Spinal cord (tissue), 9 donors: ENCODE measurements at regions not wholly inside any gene's neighbourhood (a gene's known extent, or its start where the extent isn't known, plus 50 kb on each side); places are given as distances from the start of the nearest gene placed in this dataset.
A peak's percentile ranks its signal among the peaks of the same experiment; 100 is the strongest.

ENCODE experiments used
- DNase-seq, 6 donors: peaks; one replicate each; pipeline versions ENCODE4 v3.0.0 to v3.0.0-alpha.2; 2013 to 2015; ENCODE audit warnings: low spot score in 6 of 6, low read depth in 4 of 6
- H3K27ac ChIP-seq: one replicate; pipeline ENCODE4 v1.5.1; 2013; ENCODE audit warnings: low read depth, low read length, control low read depth
- H3K27me3 ChIP-seq: one replicate; pipeline ENCODE4 v1.6.1; 2013; ENCODE audit warnings: low read length; ENCODE audit not compliant: control insufficient read depth, insufficient read depth
- H3K36me3 ChIP-seq: one replicate; pipeline ENCODE4 v1.6.1; 2013; ENCODE audit warnings: low read length; ENCODE audit not compliant: control insufficient read depth, insufficient read depth
- H3K4me1 ChIP-seq: one replicate; pipeline ENCODE4 v1.6.1; 2013; ENCODE audit warnings: low read length; ENCODE audit not compliant: control insufficient read depth, insufficient read depth
- H3K4me3 ChIP-seq: one replicate; pipeline ENCODE4 v1.5.1; 2013; ENCODE audit warnings: low read depth, low read length, control low read depth
- H3K9me3 ChIP-seq: one replicate; pipeline ENCODE4 v1.6.1; 2013; ENCODE audit warnings: low read length; ENCODE audit not compliant: control insufficient read depth, insufficient read depth
- WGBS: methylation state at CpG from one replicate; pipeline ENCODE4 v1.1.5; 2013; ENCODE audit warnings: missing lambda C conversion rate; ENCODE audit not compliant: insufficient coverage; 5-methylcytosine and 5-hydroxymethylcytosine counted together
- donor health status: healthy.

DNA sequence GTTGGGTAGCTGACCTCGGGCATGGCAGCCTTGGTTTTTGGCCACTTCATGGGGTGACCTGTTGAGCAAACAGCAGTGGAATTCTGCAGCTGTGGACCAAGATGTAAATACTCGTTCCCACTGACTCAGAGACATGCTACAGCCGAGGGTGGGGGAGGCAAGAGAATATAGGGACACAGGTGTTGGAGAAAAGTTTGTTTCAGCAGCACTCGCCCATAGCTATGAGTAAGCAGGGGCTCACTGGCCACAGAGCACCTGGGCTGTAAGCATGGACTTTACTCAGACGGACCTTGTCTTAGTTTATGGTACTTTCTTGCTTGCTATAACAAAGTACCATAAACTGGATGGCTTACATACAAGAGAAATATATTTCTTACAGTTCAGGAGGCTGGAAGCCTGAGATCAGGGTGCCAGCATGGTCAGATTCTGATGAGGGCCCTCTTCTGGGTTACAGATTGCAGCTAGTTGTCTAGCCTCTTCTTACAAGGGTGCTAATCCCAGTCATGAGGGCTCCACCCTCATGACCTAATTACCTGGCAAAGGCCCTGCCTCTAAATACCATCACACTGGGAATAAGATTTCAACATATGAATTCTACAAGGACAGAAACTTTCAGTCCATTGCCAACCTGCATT lies 437.2 kb upstream of the DAB1 start:
- H3K9me3 ChIP-seq, result no peaks in the 10 kb centered on the region
- WGBS, result 98% methylated on average over 3 of the region's 5 CpGs

DNA sequence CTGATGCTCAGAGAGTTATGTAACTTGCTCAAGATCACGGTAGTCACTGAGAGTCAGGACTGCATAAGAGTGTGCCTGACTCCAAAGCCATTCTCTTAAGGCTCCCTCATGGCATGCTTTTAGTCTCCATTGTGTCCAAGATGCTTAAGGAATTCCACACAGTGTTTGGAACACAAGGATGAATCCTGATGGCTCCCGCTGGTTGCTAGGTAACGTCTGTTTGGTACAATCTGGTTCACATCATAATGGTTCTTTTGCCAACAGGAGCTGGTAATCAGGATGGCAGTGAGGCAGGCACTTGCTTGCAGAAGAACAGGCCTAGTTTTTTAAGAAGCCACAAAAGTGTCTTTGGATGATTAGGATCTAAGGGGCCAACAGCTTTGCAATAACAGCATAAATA lies 436.5 kb upstream of the DAB1 start:
- DNase-seq, result peak in 3 of 6 donors; percentile 18 to 88 (median 77)
- 44% methylated on average over 3 of the region's 3 CpGs for WGBS

More for the DNA sequence above, 437.2 kb upstream of the DAB1 start:
- H3K27me3 ChIP-seq, result no peaks in the 10 kb centered on the region
- H3K4me1 ChIP-seq, result no peaks in the 10 kb centered on the region
- H3K36me3 ChIP-seq, result no peaks in the 10 kb centered on the region
- no peak overlapping the region for H3K27ac ChIP-seq
- no peak overlapping the region for H3K4me3 ChIP-seq
- DNase-seq, result no peak

DNA sequence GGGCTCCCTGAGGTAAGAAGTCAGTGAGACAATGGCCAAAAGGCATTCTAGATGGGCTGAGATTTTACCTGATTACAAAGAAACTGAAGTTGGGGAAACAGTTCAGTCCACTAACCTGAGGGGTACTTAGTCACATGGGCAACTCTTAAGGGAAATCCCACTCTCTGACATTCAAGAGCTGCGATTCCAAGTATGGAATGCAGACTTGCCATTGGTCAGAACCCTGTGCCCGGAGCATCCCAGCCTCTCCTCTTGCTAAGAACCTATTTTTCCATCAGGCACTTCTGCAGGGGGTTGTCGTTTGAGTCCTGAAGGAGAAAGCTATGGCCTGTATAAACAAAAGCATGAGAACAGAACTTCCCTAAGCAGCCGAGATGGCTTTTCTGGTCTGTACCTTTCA lies 434.9 kb upstream of the DAB1 start:
- 29% methylated on average over 2 of the region's 4 CpGs for WGBS
- Histone ChIP-seq H3K4me1 (no peaks in the 10 kb centered on the region), H3K27me3 (no peaks in the 10 kb centered on the region), H3K27ac (no peak overlapping the region), H3K36me3 (no peaks in the 10 kb centered on the region), H3K9me3 (no peaks in the 10 kb centered on the region), H3K4me3 (no peak overlapping the region)
- DNase-seq, result no peak

More for the DNA sequence above, 436.5 kb upstream of the DAB1 start:
- Histone ChIP-seq H3K4me3 (no peak overlapping the region), H3K27me3 (no peaks in the 10 kb centered on the region), H3K4me1 (no peaks in the 10 kb centered on the region), H3K36me3 (no peaks in the 10 kb centered on the region), H3K9me3 (no peaks in the 10 kb centered on the region), H3K27ac (no peak overlapping the region)

DNA sequence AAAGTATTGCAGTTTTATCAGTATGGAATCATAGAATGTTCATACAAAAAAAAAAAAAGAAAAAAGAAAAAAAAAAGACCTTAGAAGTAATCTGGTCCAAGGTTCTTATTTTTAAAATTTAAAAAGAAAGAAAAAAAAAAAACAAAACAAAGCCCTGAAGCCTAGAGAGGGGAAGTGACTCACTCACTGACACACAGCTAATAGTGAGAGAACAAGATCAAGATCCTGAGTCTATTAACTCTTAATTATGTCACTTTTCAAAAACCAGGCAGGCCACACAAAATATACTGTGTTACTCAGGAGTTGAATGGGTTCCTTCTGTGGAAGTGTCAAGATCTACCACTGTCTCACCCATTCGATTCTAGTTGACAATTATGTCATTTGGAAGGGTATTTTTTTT lies 433.9 kb upstream of the DAB1 start:
- H3K9me3 ChIP-seq, result no peaks in the 10 kb centered on the region
- no peak overlapping the region for H3K4me3 ChIP-seq
- DNase-seq, result no peak
- no peaks in the 10 kb centered on the region for H3K36me3 ChIP-seq
- H3K27ac ChIP-seq, result no peak overlapping the region
- H3K27me3 ChIP-seq, result no peaks in the 10 kb centered on the region
- H3K4me1 ChIP-seq, result no peaks in the 10 kb centered on the region
- no CpG with 5 or more reads among the region's 1 CpG for WGBS

DNA sequence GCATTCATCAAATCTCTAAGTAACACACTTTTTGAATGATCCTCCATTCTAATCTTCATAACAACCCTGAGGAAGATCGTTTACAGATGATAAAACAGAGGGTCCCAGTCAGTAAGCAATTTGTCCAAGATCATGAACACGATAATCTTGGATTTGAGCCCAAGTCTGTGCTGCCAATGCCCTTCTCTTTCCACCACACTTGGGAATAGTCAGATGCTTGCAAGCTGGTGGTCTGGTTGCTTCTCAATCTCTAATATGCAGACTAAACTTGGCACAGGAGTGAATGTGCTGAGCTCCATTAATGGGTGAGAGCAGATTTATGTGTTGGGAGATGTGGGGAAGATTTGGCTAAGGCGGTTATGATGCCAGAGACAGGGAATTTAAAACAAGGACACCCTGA lies 430.6 kb upstream of the DAB1 start:
- Histone ChIP-seq H3K4me3 (no peak overlapping the region), H3K4me1 (no peaks in the 10 kb centered on the region), H3K9me3 (no peaks in the 10 kb centered on the region), H3K27me3 (peaks cover 3% of the 10 kb centered on the region), H3K36me3 (no peaks in the 10 kb centered on the region), H3K27ac (no peak overlapping the region)
- peak in 4 of 6 donors; percentile 38 to 90 (median 64) for DNase-seq
- 10% methylated on average over 2 of the region's 3 CpGs for WGBS

DNA sequence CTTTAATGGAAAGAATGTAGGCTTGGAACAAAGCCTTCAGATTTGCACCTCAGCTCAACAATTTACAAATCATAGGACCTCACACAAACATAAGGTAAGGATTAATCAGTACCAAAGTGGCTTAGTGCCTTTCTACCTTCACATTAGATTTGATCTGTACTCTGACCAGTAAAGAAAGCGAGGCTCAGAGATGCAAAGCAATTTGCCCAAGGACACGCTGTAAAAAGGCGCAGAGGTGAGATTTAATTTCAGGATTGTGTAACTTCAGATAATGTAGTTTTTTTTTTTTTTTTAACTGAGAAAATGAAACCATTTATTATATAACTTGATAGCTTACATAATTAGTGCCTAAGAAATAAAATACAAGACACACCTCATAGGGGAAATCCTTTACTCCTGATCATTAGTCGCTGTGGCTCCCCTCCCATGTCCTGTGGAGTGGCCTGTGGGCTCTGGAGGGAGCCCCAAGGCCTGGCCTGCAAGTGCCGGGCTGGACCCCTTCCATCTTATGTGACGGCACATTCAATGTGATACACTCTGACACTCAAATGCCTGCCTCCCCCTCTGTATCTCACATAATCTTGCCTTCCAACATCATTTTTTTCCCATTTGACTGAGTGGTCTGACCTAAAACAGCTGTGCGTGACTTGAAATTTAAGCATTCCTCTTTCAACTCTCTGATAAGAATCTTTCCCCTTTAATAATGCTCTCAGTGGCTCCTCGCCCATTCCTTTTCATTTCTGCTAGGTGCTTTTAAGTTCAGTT lies 426.5 kb upstream of the DAB1 start:
- Histone ChIP-seq H3K4me1 (no peaks in the 10 kb centered on the region), H3K27me3 (peaks cover 3% of the 10 kb centered on the region), H3K4me3 (no peak overlapping the region), H3K27ac (no peak overlapping the region), H3K36me3 (no peaks in the 10 kb centered on the region), H3K9me3 (no peaks in the 10 kb centered on the region)
- WGBS, result 79% methylated on average over 5 of the region's 8 CpGs
- peak in 2 of 6 donors; percentile 47 to 54 for DNase-seq

DNA sequence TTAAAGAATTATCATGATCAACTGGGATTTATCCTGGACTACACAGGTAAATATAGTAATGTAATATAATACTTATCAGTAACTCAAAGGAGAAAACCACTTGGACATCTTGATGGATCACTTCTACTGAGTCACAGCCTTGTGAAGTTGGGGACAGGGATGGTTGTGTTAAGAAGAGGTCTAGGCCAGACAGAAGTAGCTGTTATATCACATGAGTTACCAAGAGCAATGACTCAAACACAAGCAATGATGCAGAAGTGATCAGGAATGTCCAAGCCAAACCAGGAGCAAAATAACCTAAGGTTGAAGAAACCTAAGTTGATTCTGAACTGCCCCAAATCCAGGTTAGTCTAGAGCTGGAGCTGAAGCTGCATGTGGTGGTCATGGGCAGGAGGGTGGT lies 424.5 kb upstream of the DAB1 start:
- H3K9me3 ChIP-seq, result no peaks in the 10 kb centered on the region
- DNase-seq, result no peak
- H3K4me1 ChIP-seq, result no peaks in the 10 kb centered on the region
- H3K4me3 ChIP-seq, result no peak overlapping the region
- H3K27ac ChIP-seq, result no peak overlapping the region
- peaks cover 3% of the 10 kb centered on the region for H3K27me3 ChIP-seq
- H3K36me3 ChIP-seq, result no peaks in the 10 kb centered on the region

DNA sequence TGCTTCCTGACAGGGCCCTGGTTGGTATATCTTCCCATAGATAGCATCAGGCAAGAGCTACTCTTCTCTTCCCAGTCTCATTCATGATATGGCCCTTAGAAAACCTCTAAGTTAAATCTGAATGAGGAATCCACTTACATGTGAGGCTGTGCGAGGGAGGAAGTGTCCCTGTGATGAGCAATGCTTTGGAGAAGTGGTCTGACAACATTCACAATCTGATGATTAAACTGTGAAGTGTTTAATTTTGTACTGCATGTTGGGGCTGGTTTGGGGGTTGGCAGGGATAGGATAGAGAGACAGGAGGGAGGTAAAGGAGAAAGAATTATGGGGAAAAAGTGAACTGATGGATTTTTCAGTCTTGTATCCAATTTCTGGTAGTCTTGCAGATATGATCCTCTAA lies 421.2 kb upstream of the DAB1 start:
- Histone ChIP-seq H3K36me3 (no peaks in the 10 kb centered on the region), H3K4me1 (no peaks in the 10 kb centered on the region), H3K27me3 (no peaks in the 10 kb centered on the region), H3K4me3 (no peak overlapping the region), H3K27ac (no peak overlapping the region), H3K9me3 (peaks cover 6% of the 10 kb centered on the region)
- 88% methylated on average over 1 of the region's 1 CpG for WGBS
- no peak for DNase-seq

DNA sequence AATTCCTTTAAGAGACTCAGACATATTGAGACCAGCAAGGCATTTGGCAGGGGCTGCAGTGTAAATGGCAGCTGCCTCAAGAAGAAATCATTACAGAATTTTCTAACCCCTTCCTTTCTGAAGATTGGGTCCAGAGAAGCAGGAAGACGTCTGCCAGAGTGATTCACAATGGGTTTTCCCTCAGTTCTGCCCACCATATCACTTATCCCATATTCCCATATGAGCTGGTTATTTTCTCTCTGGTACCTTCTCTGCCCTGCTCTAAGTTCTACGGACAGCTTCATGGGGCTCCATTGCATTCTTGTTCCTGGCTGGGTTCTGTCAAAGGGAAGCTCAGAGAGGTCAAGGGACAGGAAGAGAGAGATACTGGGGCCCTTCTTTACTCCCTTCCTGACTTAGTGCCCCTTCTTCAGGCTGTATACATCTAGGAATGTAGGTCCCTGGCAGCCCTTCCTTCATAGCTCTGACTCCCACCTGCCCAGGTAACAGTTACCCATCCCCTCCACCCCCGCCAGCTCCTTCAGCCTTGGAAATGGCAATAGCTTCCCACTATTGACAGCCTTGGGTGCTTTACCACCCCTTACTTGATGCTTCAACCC lies 420.6 kb upstream of the DAB1 start:
- Histone ChIP-seq H3K4me1 (no peaks in the 10 kb centered on the region), H3K9me3 (peaks cover 6% of the 10 kb centered on the region), H3K27me3 (no peaks in the 10 kb centered on the region), H3K4me3 (no peak overlapping the region), H3K36me3 (no peaks in the 10 kb centered on the region), H3K27ac (no peak overlapping the region)
- peak in 1 of 6 donors; percentile 37 for DNase-seq
- WGBS, result 100% methylated on average over 1 of the region's 3 CpGs

DNA sequence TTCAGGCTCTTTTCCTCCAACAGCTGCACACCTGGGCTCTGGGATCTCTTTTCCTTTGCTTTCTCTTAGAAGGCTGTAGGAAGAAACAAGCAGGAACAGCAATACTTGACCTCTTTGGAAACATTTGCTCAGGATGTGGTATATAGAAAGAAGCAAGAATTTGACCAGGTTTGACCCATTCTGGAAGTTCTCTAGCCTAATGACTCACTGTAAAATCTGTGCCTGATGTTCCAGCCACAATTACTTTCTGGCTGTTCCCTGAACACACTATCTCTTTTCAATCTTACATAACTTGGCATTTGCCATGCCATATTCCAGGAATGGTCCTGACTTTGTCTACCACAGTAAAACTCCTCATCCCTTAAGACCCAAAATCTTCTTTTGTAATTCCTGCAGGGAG lies 419.9 kb upstream of the DAB1 start:
- peaks cover 6% of the 10 kb centered on the region for H3K9me3 ChIP-seq
- DNase-seq, result no peak
- H3K27me3 ChIP-seq, result no peaks in the 10 kb centered on the region
- no peaks in the 10 kb centered on the region for H3K36me3 ChIP-seq
- H3K4me3 ChIP-seq, result no peak overlapping the region
- H3K27ac ChIP-seq, result no peak overlapping the region
- H3K4me1 ChIP-seq, result no peaks in the 10 kb centered on the region
